GM23338 (cell line): ENCODE measurements at regions not wholly inside any gene's neighbourhood (a gene's known extent, or its start where the extent isn't known, plus 50 kb on each side); places are given as distances from the start of the nearest gene placed in this dataset.

Experiments
- ATAC-seq: fragments of 200-7000 bp; cut with Tn5 transposase; 3 replicates; pipeline ENCODE4 v1.9.1; 2020
- DNase-seq: peaks from one replicate; pipeline ENCODE4 v3.0.0-alpha.2; 2015; ENCODE audit warnings: low spot score
- H2AFZ ChIP-seq: fragments of 200-600 bp; sonication (generic); 2 replicates; pipeline ENCODE4 v1.8.0; 2016; ENCODE audit warnings: antibody characterized with exemption, mild to moderate bottlenecking, moderate library complexity
- H3F3A ChIP-seq: fragments of 200-600 bp; sonication (generic); replicated peaks from 2 replicates; pipeline ENCODE4 v1.8.0; 2017; ENCODE audit warnings: antibody characterized with exemption, mixed run types, low read depth
- H3K27ac ChIP-seq: fragments of 200-600 bp; sonication (generic); 2 replicates; pipeline ENCODE4 v1.6.1; 2016; ENCODE audit warnings: low read depth
- H3K27me3 ChIP-seq: fragments of 200-600 bp; sonication (generic); 2 replicates; pipeline ENCODE4 v1.8.0; 2016; ENCODE audit warnings: mild to moderate bottlenecking, mixed run types, moderate library complexity; ENCODE audit not compliant: insufficient read depth
- H3K36me3 ChIP-seq: fragments of 200-600 bp; sonication (generic); 2 replicates; pipeline ENCODE4 v1.8.0; 2016; ENCODE audit warnings: mild to moderate bottlenecking; ENCODE audit not compliant: insufficient read depth
- H3K4me1 ChIP-seq: fragments of 200-600 bp; sonication (generic); 2 replicates; pipeline ENCODE4 v1.8.0; 2016; ENCODE audit warnings: mild to moderate bottlenecking, moderate library complexity; ENCODE audit not compliant: insufficient read depth
- H3K4me2 ChIP-seq: fragments of 200-600 bp; sonication (generic); 2 replicates; pipeline ENCODE4 v1.7.1; 2017; ENCODE audit warnings: mixed run types
- H3K4me3 ChIP-seq: fragments of 200-600 bp; sonication (generic); 2 replicates; pipeline ENCODE4 v1.6.1; 2016; ENCODE audit warnings: mixed run types
- H3K79me2 ChIP-seq: fragments of 200-600 bp; sonication (generic); replicated peaks from 2 replicates; pipeline ENCODE4 v1.8.0; 2017; ENCODE audit warnings: mild to moderate bottlenecking; ENCODE audit not compliant: insufficient read depth
- H3K9me2 ChIP-seq: fragments of 200-600 bp; sonication (generic); 2 replicates; pipeline ENCODE4 v1.8.0; 2017; ENCODE audit not compliant: insufficient read depth
- H4K20me1 ChIP-seq: fragments of 200-600 bp; sonication (generic); replicated peaks from 2 replicates; pipeline ENCODE4 v1.8.0; 2017; ENCODE audit warnings: mild to moderate bottlenecking; ENCODE audit not compliant: insufficient read depth
- H3K27ac Mint-ChIP-seq: 2 replicates; pipeline ENCODE4 v1.8.0; 2020; ENCODE audit warnings: inconsistent platforms, mild to moderate bottlenecking, moderate library complexity, mixed read lengths
- H3K27me3 Mint-ChIP-seq: 3 replicates; pipeline ENCODE4 v1.8.0; 2022; ENCODE audit warnings: low read depth, mild to moderate bottlenecking, moderate library complexity, mixed read lengths, inconsistent platforms; ENCODE audit not compliant: insufficient read depth, poor library complexity
- H3K36me3 Mint-ChIP-seq: 3 replicates; pipeline ENCODE4 v1.8.0; 2021; ENCODE audit warnings: low read depth, mild to moderate bottlenecking, inconsistent platforms, moderate library complexity, mixed read lengths
- H3K4me1 Mint-ChIP-seq: 3 replicates; pipeline ENCODE4 v1.8.0; 2020; ENCODE audit warnings: mild to moderate bottlenecking, inconsistent platforms, mixed read lengths
- H3K4me3 Mint-ChIP-seq: 3 replicates; pipeline ENCODE4 v1.8.0; 2021; ENCODE audit warnings: moderate library complexity, mild to moderate bottlenecking, inconsistent platforms, mixed read lengths
- H3K9me3 Mint-ChIP-seq: 3 replicates; pipeline ENCODE4 v1.8.0; 2020; ENCODE audit warnings: moderate library complexity, mild to moderate bottlenecking, inconsistent platforms, mixed read lengths
- CREB1 ChIP-seq: fragments of 250-450 bp; sonication (Bioruptor Pico); IDR thresholded peaks from 2 replicates; pipeline ENCODE4 v1.5.0; 2020; ENCODE audit warnings: low read depth, mild to moderate bottlenecking, moderate library complexity
- CTCF ChIP-seq, 2 experiments: fragments of 200-600 bp in 1 of 2; sonication (generic) in 1 of 2; conservative IDR thresholded peaks; 2 replicates each; pipeline versions ENCODE4 v1.5.1 to v1.6.1; 2016 to 2017; ENCODE audit warnings: antibody characterized with exemption in 2 of 2, low read depth in 2 of 2, mild to moderate bottlenecking in 2 of 2, moderate library complexity in 1 of 2
- ETS1 ChIP-seq: IDR thresholded peaks from 2 replicates; pipeline ENCODE4 v1.6.1; 2016; ENCODE audit warnings: antibody characterized with exemption
- EZH2 ChIP-seq: fragments of 200-600 bp; sonication (generic); IDR thresholded peaks from one replicate; pipeline ENCODE4 v1.8.0; 2017; ENCODE audit warnings: antibody characterized with exemption, mild to moderate bottlenecking, low read depth; ENCODE audit not compliant: unreplicated experiment
- EZH2phosphoT487 ChIP-seq: fragments of 200-600 bp; sonication (generic); IDR thresholded peaks from one replicate; pipeline ENCODE4 v1.8.1; 2018; ENCODE audit warnings: antibody characterized with exemption; ENCODE audit not compliant: unreplicated experiment
- JUNB ChIP-seq: IDR thresholded peaks from one replicate; pipeline ENCODE4 v1.6.1; 2016; ENCODE audit warnings: antibody characterized with exemption; ENCODE audit not compliant: unreplicated experiment
- NANOG ChIP-seq: IDR thresholded peaks from 2 replicates; pipeline ENCODE4 v1.6.1; 2016; ENCODE audit warnings: antibody characterized with exemption, borderline replicate concordance
- POLR2AphosphoS5 ChIP-seq: IDR thresholded peaks from 2 replicates; pipeline ENCODE4 v1.6.1; 2016; ENCODE audit warnings: antibody characterized with exemption, low read depth
- REST ChIP-seq: IDR thresholded peaks from one replicate; pipeline ENCODE4 v1.6.1; 2018; ENCODE audit warnings: antibody characterized with exemption; ENCODE audit not compliant: unreplicated experiment
- STAT1 ChIP-seq: IDR thresholded peaks from one replicate; pipeline ENCODE4 v1.6.1; 2016; ENCODE audit warnings: antibody characterized with exemption; ENCODE audit not compliant: unreplicated experiment
- ZNF114 ChIP-seq: fragments of 250-450 bp; sonication (Bioruptor Pico); IDR thresholded peaks from 2 replicates; pipeline ENCODE4 v1.5.0; 2020; ENCODE audit warnings: mild to moderate bottlenecking, moderate library complexity
- ZNF331 ChIP-seq: fragments of 250-450 bp; sonication (Bioruptor Pico); IDR thresholded peaks from 2 replicates; pipeline ENCODE4 v1.5.0; 2020; ENCODE audit warnings: low read depth, mild to moderate bottlenecking, moderate library complexity
- ZNF462 ChIP-seq: fragments of 250-450 bp; sonication (Bioruptor Pico); IDR thresholded peaks from 2 replicates; pipeline ENCODE4 v1.5.0; 2020; ENCODE audit warnings: mild to moderate bottlenecking, moderate library complexity

- H3K79me2 ChIP-seq = no peaks in the 10 kb centered on the region
- no peak overlapping the region for H3K4me3 ChIP-seq
- TF ChIP-seq CREB1 (CRISPR knock-in tag) = no peak
- TF ChIP-seq REST = no peak
- no peak for TF ChIP-seq POLR2AphosphoS5
- no peak for TF ChIP-seq ZNF331
- TF ChIP-seq ZNF462 = no peak
- TF ChIP-seq NANOG = no peak
- TF ChIP-seq EZH2 = no peak
- TF ChIP-seq ETS1 = no peak
- no peak for TF ChIP-seq EZH2phosphoT487
- TF ChIP-seq STAT1 = no peak
- TF ChIP-seq ZNF114 (CRISPR knock-in tag) = no peak
- TF ChIP-seq JUNB = no peak
- TF ChIP-seq CTCF (conservative IDR thresholded peaks at IDR 0.05; ENCODE audit: low read depth in 2 of 2) = no peak
- H4K20me1 ChIP-seq = no peaks in the 10 kb centered on the region
- H3K27ac ChIP-seq = no peak overlapping the region
- H3K4me3 Mint-ChIP-seq = no peak overlapping the region
- no peaks in the 10 kb centered on the region for H3K36me3 Mint-ChIP-seq
- H2AFZ ChIP-seq = no peak overlapping the region
- H3F3A ChIP-seq = no peaks in the 10 kb centered on the region
- H3K4me1 Mint-ChIP-seq = peaks cover 2% of the 10 kb centered on the region; the same call in 2 of the 3 replicates
- H3K27me3 ChIP-seq = no peaks in the 10 kb centered on the region
- H3K27ac Mint-ChIP-seq = no peak overlapping the region
- no peaks in the 10 kb centered on the region for H3K27me3 Mint-ChIP-seq
- H3K9me3 Mint-ChIP-seq = peaks cover 2% of the 10 kb centered on the region; the same call in 1 of the 3 replicates
- H3K4me2 ChIP-seq = no peak overlapping the region
- no peaks in the 10 kb centered on the region for H3K9me2 ChIP-seq
- H3K36me3 ChIP-seq = no peaks in the 10 kb centered on the region
- DNase-seq = no peak
- ATAC-seq = no peak
- H3K4me1 ChIP-seq = no peaks in the 10 kb centered on the region
Observed at GRCh38 chr13:29677627-29678026, 82.1 kb upstream of the SLC7A1 start.
